HUES64 (cell line): ENCODE measurements at regions not wholly inside any gene's neighbourhood (a gene's known extent, or its start where the extent isn't known, plus 50 kb on each side); places are given as distances from the start of the nearest gene placed in this dataset.

ENCODE experiments used
- H3K27ac ChIP-seq: 2 replicates; pipeline ENCODE4 v1.7.0; 2013; ENCODE audit warnings: low read depth, low read length, inconsistent platforms
- H3K27me3 ChIP-seq: 2 replicates; pipeline ENCODE4 v1.6.1; 2013; ENCODE audit warnings: mild to moderate bottlenecking, low read length; ENCODE audit not compliant: insufficient read depth
- H3K36me3 ChIP-seq: 2 replicates; pipeline ENCODE4 v1.6.1; 2013; ENCODE audit warnings: mild to moderate bottlenecking, low read length; ENCODE audit not compliant: insufficient read depth
- H3K4me1 ChIP-seq: 2 replicates; pipeline ENCODE4 v1.6.1; 2013; ENCODE audit warnings: mild to moderate bottlenecking, low read length, moderate library complexity; ENCODE audit not compliant: insufficient read depth
- H3K4me3 ChIP-seq: 2 replicates; pipeline ENCODE4 v1.5.1; 2013; ENCODE audit warnings: mild to moderate bottlenecking, low read length, moderate library complexity
- H3K9ac ChIP-seq: 2 replicates; pipeline ENCODE4 v1.6.1; 2013; ENCODE audit warnings: mild to moderate bottlenecking, low read depth, low read length
- H3K9me3 ChIP-seq: 2 replicates; pipeline ENCODE4 v1.6.1; 2013; ENCODE audit warnings: low read depth, low read length; ENCODE audit not compliant: insufficient read depth
- WGBS: fragments of 150-250, 120-280 bp; methylation state at CpG from one replicate; pipeline ENCODE4 v1.1.7; 2013; ENCODE audit warnings: missing lambda C conversion rate; 5-methylcytosine and 5-hydroxymethylcytosine counted together

- Histone ChIP-seq H3K9me3 (no peaks in the 10 kb centered on the region), H3K4me1 (0 out of 2 replicates have a peak, but pooled peaks cover 13% of the 10 kb centered on the region), H3K9ac (no peak overlapping the region), H3K27me3 (no peaks in the 10 kb centered on the region), H3K27ac (no peak overlapping the region), H3K36me3 (no peaks in the 10 kb centered on the region), H3K4me3 (no peak overlapping the region)
- WGBS = 77% methylated on average over 2 of the region's 2 CpGs
Measured at GRCh38 chr1:80776266-80776665, 1024.5 kb upstream of the ADGRL2 start.

- Histone ChIP-seq H3K27me3 (no peaks in the 10 kb centered on the region), H3K4me3 (no peak overlapping the region), H3K9ac (no peak overlapping the region), H3K4me1 (0 out of 2 replicates have a peak, but pooled peaks cover 8% of the 10 kb centered on the region), H3K27ac (no peak overlapping the region), H3K36me3 (no peaks in the 10 kb centered on the region), H3K9me3 (no peaks in the 10 kb centered on the region)
- WGBS = 87% methylated on average over 3 of the region's 3 CpGs
Measured at GRCh38 chr1:80769208-80769750, 1031.5 kb upstream of the ADGRL2 start.

GRCh38 chr1:80767711-80768110 lies 1033.0 kb upstream of the ADGRL2 start:
- WGBS = 96% methylated on average over 1 of the region's 2 CpGs
- no peaks in the 10 kb centered on the region for H3K27me3 ChIP-seq
- H3K4me3 ChIP-seq = no peak overlapping the region
- H3K27ac ChIP-seq = no peak overlapping the region
- no peak overlapping the region for H3K9ac ChIP-seq
- H3K9me3 ChIP-seq = no peaks in the 10 kb centered on the region
- 0 out of 2 replicates have a peak, but pooled peaks cover 8% of the 10 kb centered on the region for H3K4me1 ChIP-seq
- no peaks in the 10 kb centered on the region for H3K36me3 ChIP-seq

- no peaks in the 10 kb centered on the region for H3K27me3 ChIP-seq
- no peaks in the 10 kb centered on the region for H3K4me1 ChIP-seq
- H3K4me3 ChIP-seq = no peak overlapping the region
- H3K27ac ChIP-seq = no peak overlapping the region
- H3K9me3 ChIP-seq = no peaks in the 10 kb centered on the region
- H3K9ac ChIP-seq = no peak overlapping the region
- H3K36me3 ChIP-seq = no peaks in the 10 kb centered on the region
- WGBS = 100% methylated on average over 1 of the region's 1 CpG
Measured at GRCh38 chr1:80759354-80759753, 1041.4 kb upstream of the ADGRL2 start.

GRCh38 chr1:80755944-80756343 lies 1044.8 kb upstream of the ADGRL2 start:
- H3K4me1 ChIP-seq = no peaks in the 10 kb centered on the region
- no peaks in the 10 kb centered on the region for H3K9me3 ChIP-seq
- no peaks in the 10 kb centered on the region for H3K27me3 ChIP-seq
- WGBS = 100% methylated on average over 1 of the region's 2 CpGs
- H3K27ac ChIP-seq = no peak overlapping the region
- no peak overlapping the region for H3K4me3 ChIP-seq
- no peak overlapping the region for H3K9ac ChIP-seq
- no peaks in the 10 kb centered on the region for H3K36me3 ChIP-seq

DNA sequence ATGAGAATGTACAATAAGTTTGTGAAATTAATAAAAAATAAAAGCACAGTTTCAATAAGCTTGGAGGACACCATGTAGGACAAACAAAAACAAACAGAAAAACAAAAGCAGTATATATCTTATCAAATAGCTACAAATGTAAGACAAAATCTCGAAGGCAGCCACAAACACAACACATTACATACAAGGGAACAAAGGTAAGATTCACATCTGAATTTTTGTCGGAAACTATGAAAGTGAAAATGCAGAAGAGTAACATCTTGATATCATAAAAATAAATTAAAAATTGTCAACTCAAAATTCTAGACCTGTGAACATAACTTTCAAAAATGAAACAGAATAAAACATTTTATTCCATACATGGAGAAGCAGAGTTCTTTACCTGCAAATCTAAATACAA lies 1049.5 kb upstream of the ADGRL2 start:
- no peaks in the 10 kb centered on the region for H3K36me3 ChIP-seq
- no peaks in the 10 kb centered on the region for H3K4me1 ChIP-seq
- H3K9me3 ChIP-seq = no peaks in the 10 kb centered on the region
- H3K9ac ChIP-seq = no peak overlapping the region
- no peaks in the 10 kb centered on the region for H3K27me3 ChIP-seq
- H3K27ac ChIP-seq = no peak overlapping the region
- no peak overlapping the region for H3K4me3 ChIP-seq
- WGBS = 100% methylated on average over 1 of the region's 2 CpGs

DNA sequence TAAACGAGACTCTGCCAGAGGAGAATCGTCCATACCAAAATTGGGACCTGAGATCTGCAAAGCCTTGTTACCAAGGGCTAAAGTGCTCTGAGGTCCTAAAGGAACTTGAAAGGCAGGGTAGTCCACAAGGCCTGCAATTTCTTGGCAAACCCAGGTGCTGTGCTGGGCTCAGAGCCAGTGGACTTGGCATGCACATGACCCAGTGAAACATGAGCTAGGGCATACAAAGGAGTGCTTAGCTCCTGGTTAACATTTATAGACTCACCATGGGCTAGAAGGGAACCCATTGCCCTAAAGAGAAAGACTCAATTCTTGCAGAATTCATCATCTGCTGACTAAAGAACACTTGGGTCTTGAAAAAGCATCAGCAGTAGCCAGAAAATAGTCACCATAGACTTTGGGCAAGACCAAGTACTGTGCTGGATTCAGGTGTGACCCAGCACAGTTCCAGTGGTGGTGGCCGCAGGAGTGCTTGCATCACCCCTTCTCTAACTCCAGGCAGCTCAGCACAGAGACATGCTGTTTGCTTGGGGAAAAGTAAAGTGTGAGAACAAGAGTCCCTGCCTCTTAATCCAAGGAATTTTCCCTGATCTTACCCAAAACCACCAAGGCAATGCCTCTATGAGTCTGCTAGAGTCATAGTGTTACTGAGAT lies 1069.4 kb upstream of the ADGRL2 start:
- Histone ChIP-seq H3K9me3 (no peaks in the 10 kb centered on the region), H3K4me1 (no peaks in the 10 kb centered on the region), H3K27ac (no peak overlapping the region), H3K4me3 (no peak overlapping the region), H3K27me3 (no peaks in the 10 kb centered on the region), H3K36me3 (no peaks in the 10 kb centered on the region), H3K9ac (no peak overlapping the region)
- 94% methylated on average over 3 of the region's 3 CpGs for WGBS

GRCh38 chr1:80722611-80723010 lies 1078.1 kb upstream of the ADGRL2 start:
- no peaks in the 10 kb centered on the region for H3K4me1 ChIP-seq
- H3K4me3 ChIP-seq = no peak overlapping the region
- no peak overlapping the region for H3K9ac ChIP-seq
- H3K27ac ChIP-seq = no peak overlapping the region
- WGBS = 99% methylated on average over 2 of the region's 2 CpGs
- H3K9me3 ChIP-seq = no peaks in the 10 kb centered on the region
- H3K27me3 ChIP-seq = no peaks in the 10 kb centered on the region
- H3K36me3 ChIP-seq = no peaks in the 10 kb centered on the region

GRCh38 chr1:80706526-80706925 lies 1094.2 kb upstream of the ADGRL2 start:
- Histone ChIP-seq H3K9ac (no peak overlapping the region), H3K4me1 (no peaks in the 10 kb centered on the region; the same call in 1 of the 2 replicates), H3K36me3 (no peaks in the 10 kb centered on the region), H3K9me3 (no peaks in the 10 kb centered on the region), H3K27me3 (no peaks in the 10 kb centered on the region), H3K27ac (no peak overlapping the region), H3K4me3 (no peak overlapping the region)
- WGBS = no CpG with 5 or more reads among the region's 1 CpG

- 96% methylated on average over 5 of the region's 5 CpGs for WGBS
Measured at GRCh38 chr1:80678438-80678837, 1122.3 kb upstream of the ADGRL2 start.

GRCh38 chr1:80675454-80675853 lies 1125.3 kb upstream of the ADGRL2 start:
- peaks cover 30% of the 10 kb centered on the region for H3K4me1 ChIP-seq
- no peak overlapping the region for H3K9ac ChIP-seq
- no peaks in the 10 kb centered on the region for H3K27me3 ChIP-seq
- no peaks in the 10 kb centered on the region for H3K9me3 ChIP-seq
- WGBS = 79% methylated on average over 3 of the region's 3 CpGs
- H3K4me3 ChIP-seq = no peak overlapping the region
- H3K36me3 ChIP-seq = no peaks in the 10 kb centered on the region
- H3K27ac ChIP-seq = no peak overlapping the region

More at GRCh38 chr1:80678438-80678837, 1122.3 kb upstream of the ADGRL2 start:
- no peak overlapping the region for H3K9ac ChIP-seq
- H3K9me3 ChIP-seq = no peaks in the 10 kb centered on the region
- H3K27me3 ChIP-seq = no peaks in the 10 kb centered on the region
- H3K4me3 ChIP-seq = no peak overlapping the region
- no peak overlapping the region for H3K27ac ChIP-seq
- no peaks in the 10 kb centered on the region for H3K36me3 ChIP-seq
- peaks cover 29% of the 10 kb centered on the region for H3K4me1 ChIP-seq
